ENCODE measurements at regions not wholly inside any gene's neighbourhood (a gene's known extent, or its start where the extent isn't known, plus 50 kb on each side); places are given as distances from the start of the nearest gene placed in this dataset.

DNA sequence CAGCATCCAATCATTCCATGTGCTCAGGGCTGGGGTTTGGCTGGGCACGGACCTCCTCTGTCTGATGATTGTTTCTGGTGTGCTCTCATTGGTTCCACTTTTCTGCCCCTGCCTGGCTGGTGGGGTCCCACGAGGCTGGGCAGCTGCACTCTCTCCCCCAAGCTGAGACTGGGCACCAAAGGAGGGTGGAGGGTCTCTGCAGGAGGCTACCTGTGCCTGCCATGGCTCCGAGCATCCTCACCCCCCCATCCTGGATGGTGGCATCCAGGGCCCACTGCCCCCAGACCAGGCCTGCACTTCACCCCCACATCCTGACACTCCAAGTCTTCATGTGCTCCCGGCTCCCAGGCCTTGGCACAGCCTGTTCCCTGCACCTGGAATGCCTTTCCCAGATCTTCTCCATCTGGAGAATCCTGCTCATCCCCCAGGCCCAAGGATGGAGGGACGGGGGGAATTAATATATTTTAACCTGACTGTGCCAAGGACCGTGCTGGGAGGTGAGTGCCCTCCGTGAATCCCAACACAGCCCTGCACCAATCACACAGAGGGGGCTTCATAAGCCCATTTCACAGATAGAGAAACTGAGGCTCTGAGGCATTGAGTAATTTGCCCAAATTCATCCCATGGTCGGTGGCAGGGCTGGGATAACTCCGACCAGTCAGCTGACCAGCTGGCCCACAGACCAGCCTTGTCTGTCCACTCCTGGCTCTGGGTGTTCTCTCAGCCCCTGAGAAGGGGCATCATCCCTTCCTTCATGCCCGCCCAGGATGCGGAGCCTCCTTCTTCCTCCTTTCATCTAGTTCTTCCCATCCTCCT lies 403.4 kb downstream of the MATN1 start:
- no peak for DNase-seq (ENCODE audit: low read depth in 2 of 2)

DNA sequence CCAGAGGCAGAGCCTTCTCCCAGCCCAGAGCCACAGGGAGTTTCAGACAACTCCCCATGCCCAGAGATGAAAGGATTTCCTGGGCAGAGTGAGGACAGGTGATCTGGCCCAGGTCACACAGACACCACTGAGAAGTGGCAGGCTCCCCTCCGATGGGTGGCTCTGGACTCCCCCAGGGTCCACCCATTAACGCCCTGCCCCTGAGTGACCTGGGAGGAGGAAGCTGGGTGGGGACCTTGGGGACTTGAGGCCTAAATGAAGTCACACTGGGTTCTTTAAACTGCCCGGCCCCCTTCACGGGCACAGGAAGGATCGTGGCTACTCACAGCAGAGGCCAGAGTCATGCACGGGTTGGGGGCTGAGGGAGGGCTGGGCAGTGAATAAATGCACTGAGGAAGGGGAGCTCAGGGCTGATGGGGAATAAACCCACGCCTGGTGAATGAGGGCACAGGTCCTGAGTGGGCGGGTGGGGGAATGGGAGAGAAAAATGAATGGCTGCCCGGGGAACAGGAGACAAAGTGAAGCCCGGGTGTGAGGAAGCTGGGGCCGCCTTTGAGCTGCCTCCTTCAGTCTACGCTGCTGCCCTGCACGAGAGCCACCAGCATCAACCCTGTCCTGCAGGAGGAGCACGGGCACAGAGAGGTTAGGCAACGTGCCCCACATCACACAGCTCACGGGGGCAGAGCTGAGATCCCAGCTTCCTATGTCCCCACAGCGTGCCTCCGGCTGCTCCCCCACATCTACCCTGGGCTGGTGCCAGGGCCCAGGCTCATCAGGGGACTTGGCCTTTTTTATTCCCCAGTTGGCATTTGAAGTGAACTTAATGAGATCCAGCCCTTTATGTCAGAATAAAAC lies 404.3 kb downstream of the MATN1 start:
- no peak for DNase-seq (ENCODE audit: low read depth in 2 of 2)

DNA sequence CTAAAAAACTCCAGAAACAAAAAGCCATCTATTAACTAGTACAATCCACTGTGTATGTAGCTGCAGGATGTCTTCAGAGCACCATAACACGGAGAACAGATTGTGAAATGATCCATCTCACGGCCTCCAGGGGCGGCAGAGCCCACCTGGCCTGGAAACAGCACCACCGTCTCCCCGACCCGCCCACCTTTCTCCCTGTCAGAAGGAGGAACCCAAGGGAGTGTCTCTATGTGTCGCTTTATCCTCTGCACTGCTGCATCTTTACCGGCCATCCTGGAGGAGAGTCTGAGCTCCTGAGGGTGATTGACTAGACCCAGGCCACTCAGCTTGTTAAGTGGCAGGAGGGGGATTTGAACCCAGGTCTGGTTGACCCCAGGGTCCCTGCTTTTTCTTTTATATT lies 405.0 kb downstream of the MATN1 start:
- no peak for DNase-seq (ENCODE audit: low read depth in 2 of 2)

DNA sequence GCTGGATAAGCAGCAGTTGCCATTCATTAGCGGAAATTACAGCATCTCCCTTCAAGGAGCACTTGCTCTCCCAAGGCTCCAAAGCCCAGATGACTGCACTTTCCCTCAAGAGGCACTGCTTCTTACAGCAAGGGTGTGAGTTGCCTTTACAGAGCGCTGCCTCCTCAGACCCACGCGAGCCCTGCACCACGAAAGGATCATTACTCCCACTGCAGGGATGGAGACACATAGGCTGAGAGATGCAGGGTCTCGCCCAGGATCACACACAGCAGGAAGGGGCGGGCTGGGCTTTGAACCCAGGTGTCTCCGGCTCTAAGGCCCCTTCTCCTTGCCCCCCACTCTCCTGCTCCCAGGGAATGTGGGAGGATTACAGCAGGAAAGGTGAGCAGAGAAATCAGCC lies 405.5 kb downstream of the MATN1 start:
- no peak for DNase-seq (ENCODE audit: low read depth in 2 of 2)

DNA sequence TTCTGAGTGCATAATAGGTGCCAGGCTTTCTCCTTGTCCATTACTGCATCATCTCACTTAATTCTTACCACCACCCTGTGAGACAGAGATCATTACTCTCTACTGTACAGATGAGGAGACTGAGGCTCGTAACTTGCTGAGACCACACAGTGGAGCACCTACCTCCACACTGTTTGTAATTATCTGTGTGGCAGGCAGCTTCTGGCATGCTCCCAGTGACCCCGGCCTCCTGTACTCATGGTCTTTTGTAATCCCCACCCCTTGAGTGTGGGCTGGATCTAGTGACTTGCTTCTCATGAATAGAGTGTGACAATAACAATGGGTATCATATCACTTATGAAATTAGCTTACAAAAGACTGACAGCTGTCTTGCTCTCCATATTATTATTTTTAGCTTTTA lies 407.3 kb downstream of the MATN1 start:
- DNase-seq (ENCODE audit: low read depth in 2 of 2): no peak

DNA sequence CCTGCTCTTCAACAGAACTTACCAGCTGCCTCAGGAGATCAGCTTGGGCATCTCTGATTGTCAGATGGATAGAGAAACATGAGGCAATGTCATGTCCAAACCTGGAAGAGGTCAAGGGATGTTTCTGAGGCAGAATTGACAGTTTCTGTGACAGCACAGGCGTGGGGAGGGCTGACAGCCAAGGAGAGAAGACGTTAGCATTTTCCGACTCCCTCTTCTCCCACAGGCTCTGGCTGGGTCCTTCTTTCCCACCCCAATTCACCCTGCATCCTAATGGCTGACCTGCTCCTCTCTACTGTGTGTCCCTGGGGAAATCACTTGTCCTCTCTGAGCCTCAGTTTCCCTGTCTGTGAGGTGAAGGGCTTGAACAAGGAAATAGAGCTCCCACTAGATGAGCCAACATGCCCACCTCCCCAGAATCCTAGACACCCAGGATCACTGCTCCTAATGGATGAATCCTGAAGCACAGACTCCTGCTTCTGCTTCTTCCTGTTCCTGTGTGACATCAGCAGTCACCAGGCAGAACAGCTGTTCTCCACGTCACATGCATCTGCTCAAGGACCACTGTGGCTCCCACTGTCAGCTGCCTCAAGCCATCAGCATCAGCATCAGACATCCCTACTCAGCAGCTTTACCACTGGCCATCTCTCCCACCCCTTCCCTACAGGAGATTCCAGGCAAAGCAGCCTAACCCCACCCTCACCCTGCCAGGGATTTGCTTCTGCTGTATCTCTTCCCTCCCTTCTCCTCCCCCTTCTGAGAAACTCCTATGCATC lies 408.0 kb downstream of the MATN1 start:
- DNase-seq (ENCODE audit: low read depth in 2 of 2): no peak

DNA sequence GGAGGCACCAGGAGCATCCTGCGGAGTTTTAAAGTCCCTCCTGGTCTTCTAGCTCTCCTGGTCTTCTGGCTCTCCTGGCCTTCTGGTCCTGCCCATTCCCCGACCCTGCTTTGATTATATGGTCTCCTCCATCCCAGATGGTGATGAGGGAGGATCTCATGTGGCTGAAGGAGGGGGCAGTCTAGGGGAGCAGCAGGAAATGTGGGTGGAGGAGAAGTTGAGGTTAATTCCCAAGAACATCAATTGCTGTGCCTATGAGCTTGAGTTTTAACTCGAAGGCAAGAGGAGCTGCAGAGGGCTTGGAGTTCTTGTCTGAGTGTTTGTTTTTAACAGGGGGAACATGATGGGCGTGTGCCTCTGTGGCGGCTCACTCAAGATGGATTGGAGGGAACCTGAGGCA lies 408.8 kb downstream of the MATN1 start:
- DNase-seq (ENCODE audit: low read depth in 2 of 2): no peak

DNA sequence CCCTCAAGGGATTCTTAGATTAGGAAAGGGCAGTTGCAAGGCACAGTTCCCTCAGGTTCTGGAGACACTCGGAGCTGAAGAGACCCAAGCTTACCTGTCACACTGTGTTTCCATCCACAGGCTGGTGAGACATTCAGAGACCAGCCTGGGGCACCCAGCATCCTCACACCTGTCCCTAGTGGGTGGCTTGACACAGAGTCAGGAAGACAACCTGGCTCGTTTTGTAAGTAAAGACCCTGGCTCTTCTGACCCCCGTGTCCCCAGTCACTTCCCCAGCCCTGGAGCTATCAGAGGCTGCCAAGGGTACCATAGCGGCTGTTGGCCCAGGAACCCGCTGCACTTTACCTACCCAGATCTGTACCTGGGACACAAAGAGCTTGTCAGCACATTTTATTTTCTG lies 409.8 kb downstream of the MATN1 start:
- DNase-seq (ENCODE audit: low read depth in 2 of 2): no peak

DNA sequence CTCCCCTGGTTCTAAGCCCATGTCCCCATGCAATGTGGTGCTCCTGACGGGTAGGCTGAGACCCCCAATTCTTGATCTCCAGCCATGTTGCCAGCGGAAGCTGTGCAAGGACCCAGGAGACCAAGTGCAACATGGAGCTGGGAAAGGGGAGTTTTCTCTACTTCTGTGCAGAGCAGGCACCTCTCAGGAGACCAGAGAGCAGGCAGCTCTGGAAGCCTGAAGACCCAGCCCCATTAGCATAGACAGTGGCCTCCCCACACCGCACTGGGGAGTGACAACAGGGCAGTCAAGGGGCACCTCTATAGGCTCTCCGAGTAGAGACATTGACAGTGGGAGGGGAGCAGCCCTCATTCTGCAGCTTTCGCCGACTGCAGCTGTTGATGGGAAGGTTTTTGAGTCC lies 410.2 kb downstream of the MATN1 start:
- DNase-seq (ENCODE audit: low read depth in 2 of 2): no peak

DNA sequence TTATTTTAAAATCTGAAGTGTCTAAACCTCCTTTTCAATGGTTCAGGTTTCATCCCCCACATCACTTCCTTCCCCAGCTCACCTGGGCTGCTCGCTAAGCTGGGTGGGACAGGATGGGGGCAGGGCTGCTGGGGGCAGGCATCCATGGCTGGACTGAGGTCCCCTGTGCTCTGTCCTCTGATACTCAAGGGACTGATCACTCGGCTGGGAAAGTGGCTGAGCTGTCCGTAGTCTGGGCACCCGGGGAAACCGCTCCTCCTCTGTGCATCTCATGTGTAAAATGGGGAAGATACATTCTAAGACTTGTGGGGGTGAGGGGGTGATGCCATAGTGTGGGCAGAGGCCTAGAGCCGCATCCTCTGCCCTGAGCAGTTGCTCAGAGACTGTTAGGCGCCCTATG lies 411.2 kb downstream of the MATN1 start:
- no peak for DNase-seq (ENCODE audit: low read depth in 2 of 2)

DNA sequence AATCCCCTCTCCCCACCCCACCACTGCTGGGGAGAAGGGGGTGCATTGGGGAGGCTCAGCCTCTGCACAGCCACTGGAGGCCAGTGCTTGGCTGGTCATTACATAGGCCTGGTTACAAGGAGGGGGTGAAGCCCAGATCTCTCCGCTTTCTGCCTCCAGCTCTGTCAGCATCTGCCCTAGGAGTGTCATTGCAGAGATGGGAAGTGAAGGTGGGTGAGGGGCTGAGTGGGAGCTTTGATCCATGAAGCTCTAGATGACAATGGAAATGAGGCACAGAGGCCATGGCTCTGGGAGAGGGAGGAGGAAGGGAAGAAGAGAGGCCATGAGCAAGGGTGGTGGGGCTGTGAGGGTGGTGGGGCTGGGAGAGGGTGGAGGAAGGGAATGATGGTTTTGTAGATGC lies 411.6 kb downstream of the MATN1 start:
- DNase-seq (ENCODE audit: low read depth in 2 of 2): no peak

DNA sequence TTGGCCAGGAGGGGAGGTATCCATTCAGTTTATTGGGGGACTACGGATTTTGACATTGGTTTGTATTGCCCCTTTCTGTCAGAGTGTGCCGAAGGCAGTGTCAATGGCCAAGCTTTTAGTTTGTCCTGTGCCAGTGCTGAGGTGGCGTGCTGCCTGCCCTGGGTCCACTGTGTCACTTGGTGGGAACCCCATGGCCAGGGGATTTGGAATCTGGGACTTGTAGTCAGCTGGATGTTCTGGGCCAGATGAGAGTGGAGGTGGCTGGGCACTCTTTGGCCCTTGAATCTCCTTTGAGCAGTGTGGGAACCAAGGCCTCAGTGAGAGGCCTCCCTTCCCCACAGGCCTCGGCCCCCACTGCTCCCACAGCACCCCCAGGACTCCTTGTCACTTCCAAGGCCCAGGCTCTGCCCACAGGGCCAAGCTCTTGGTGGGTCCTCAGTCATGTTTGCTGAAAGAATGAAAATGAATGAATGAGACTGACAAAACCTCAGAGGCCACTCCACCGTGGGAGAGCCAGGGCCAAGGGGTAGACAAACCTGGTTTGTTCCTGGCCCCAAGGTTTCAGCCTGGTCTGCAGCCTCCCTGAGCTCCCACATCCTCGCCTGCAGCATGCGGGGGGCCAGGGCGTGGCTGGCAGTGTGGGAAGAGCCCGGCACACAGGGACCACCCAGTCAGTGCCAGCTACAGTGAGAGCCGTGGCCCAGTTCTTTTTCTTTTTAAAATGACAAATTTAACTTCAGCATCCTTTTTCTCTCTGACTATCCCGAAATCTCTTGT lies 412.2 kb downstream of the MATN1 start:
- DNase-seq (ENCODE audit: low read depth in 2 of 2): no peak

DNA sequence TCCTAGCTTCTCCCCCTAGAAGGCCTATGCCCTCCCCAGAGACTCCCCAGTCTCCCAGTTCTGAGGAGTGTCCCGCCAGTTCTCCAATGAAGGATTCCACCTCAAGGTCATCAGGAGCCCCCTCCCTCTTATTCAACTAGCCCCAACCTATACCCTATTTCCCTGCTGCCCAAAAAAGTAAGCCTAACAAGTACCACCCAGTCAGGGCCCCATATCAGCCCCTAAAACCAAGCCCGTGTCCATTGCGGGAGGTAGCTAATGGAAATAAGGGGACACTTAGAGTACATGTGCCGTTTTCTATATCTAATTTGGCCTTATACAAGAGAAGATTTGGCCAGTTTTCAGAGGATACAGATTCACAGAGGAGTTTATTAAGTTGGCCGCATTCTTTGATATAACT lies 416.2 kb downstream of the MATN1 start:
- no peak for DNase-seq (ENCODE audit: low read depth in 2 of 2)

DNA sequence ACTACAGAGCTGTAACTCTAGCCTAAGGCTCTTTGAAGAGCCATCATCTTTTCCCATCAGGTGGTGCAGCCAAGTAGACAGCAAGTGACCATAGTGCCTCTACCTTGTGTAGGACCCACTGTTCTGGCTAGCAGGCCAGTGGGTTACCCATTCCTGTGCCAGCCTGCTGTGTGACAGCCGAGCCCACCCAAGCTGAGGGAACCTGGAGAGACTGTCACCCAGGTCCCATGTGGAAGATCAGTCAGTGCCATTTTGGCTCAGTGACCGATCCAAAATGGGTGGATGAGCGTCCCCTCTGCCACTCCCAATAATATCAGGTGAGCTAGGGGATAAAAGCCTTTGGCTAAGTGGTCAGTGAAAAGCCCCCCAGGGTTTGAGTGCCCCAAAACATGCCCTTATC lies 417.9 kb downstream of the MATN1 start:
- no peak for DNase-seq (ENCODE audit: low read depth in 2 of 2)

DNA sequence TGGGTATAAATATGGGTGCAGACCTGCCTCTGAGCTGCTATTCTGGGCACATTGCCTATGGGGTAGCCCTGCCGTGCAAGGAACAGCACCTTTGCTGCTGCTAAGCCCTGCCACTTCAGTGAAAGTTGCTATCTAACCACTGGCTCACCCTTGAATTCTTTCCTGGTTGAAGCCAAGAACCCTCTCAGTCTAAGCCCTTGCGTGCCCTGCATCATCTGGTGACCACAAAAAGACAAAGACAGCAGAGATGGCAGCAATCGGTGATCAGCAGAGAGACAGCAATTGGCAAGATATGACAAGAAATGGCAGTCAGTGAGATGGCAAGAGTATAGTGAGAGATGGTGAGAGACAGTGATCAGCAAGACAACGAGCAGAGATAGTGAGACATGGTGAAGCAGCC lies 418.3 kb downstream of the MATN1 start:
- no peak for DNase-seq (ENCODE audit: low read depth in 2 of 2)

DNA sequence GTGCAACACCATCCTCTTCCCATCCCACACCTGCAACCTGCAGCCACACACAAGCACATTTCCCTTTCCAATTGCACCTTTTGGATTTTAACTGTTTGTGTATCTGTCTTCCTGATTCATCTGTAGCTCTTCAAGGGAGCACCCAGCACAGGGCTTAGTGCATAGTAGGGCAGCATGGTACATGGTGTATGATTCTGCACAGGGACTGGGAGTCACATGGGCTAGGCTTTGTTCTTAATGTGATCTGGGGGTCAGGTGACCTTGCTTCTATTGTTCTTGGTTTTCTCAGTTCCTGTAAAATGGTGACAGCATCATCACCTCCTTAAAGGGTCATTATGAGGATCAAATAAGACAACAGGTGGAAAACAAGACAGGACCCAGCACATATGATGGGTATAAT lies 419.3 kb downstream of the MATN1 start:
- DNase-seq (ENCODE audit: low read depth in 2 of 2): no peak

DNA sequence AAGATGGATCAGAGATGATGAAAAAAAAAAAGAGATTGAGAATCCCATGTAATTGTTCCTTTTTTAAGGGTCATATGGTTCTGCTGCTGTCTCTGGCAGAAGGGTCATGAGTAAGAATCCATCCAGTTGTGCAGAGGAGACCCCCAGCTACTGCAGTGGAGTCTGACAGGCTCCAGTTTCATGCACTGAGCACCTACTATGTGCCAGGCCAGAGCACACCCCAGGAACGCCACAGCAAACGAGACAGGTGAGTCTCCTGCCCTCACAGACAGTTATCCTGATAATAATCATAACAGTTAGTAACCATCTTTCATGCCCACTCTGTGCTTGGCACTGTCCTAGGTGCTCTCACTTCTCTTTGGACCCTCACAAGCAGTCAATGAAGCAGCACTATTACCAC lies 420.0 kb downstream of the MATN1 start:
- DNase-seq (ENCODE audit: low read depth in 2 of 2): no peak

DNA sequence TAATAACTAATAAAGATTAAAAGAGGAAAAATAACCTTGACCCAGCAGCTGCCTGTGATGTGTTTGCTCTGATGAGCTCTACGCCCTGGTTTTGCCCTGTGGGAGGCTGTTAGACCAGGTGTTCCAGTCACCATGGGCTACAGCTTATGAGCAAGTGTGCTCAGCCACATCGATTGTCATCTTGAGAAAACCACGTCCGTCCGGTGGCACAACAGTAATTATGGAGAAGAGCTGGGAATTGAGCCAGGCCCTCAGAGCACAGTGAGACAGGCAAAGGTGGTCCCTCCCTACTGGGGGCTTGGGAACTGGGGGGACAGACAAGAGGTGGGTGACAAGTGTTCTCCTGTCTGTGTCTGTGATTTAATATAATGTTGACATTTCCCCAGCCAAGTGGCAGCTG lies 420.5 kb downstream of the MATN1 start:
- DNase-seq (ENCODE audit: low read depth in 2 of 2): no peak

DNA sequence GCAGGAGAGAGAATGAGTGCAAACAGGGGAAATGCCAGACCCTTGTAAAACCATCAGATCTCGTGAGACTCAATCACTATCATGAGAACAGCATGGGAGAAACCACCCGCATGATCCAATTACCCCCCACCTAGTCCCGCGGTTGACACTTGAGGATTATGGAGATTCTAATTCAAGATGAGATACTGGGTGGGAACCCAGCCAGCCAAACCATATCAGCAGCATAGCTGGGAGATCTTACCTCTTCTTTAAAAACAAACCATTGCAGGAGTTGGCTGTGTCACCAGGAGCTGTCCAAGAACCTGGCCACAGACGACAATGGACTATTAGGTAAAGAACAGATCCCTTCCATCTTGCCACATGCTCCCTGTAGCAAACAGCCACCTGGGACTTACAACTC lies 422.7 kb downstream of the MATN1 start:
- no peak for DNase-seq (ENCODE audit: low read depth in 2 of 2)

DNA sequence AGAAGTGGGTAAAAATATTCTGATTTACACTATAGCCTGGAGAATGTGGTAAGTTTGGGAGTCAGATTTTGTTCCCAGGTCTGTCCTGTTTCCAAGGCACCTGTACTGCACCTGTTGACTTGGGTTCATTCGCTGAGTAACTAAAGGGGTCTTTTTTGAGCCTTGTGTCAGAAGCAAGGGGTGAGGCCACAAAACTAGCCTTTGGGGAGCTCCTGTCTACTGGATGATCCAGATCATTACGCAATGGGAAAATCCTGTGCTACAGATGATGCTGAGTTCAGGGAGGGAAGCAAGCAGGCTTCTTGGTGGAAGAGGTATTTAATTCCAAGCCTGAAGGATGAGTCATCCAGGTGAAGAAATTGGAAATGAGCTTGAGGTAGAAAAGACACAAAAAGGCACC lies 424.0 kb downstream of the MATN1 start:
- no peak for DNase-seq (ENCODE audit: low read depth in 2 of 2)

DNA sequence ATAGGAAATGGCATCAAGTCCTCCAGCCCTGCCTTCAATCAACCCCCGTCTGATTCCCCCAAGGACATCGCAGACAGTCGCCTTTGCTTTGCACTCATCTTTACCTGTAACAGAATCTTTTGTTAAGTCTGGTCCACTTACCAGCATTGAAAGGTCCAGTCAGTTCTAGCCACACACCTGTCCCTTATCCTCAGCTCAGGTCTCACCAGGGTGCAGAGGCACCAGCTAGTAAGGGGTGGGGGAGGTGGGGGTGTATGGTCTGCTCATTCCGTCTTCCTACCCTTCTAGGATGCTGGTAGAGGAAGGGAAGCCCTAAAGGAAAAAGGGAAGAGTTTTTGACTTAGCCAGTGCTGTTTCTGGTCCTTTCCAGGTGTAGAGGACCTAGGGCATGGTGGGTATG lies 427.7 kb downstream of the MATN1 start:
- no peak for DNase-seq (ENCODE audit: low read depth in 2 of 2)

DNA sequence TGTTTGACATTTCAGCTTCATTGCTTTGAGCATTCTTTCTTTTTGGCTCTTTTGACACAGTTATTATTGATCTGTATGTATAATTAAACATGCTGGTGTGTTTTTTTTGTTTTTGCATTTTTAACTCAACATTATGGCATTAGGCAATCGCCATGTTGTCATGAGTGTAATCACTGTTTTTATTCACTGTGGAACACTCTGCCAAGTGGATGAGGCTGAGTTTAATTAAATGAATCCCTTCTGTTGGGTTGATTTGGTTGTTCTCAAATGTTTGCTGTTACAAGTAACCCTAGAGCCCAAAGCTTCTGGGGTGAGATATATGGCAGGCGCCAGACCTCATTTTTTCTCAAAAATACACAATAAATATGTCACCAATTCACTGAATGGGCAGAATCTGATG lies 428.1 kb downstream of the MATN1 start:
- no peak for DNase-seq (ENCODE audit: low read depth in 2 of 2)
